HG03280 (cell line): ENCODE measurements at regions not wholly inside any gene's neighbourhood (a gene's known extent, or its start where the extent isn't known, plus 50 kb on each side); places are given as distances from the start of the nearest gene placed in this dataset.

Source experiments
- ATAC-seq: cut with Tn5 transposase; IDR thresholded peaks from one replicate; pipeline ENCODE4 v1.9.1; 2021; ENCODE audit warnings: mild to moderate bottlenecking, moderate library complexity; ENCODE audit not compliant: unreplicated experiment

DNA sequence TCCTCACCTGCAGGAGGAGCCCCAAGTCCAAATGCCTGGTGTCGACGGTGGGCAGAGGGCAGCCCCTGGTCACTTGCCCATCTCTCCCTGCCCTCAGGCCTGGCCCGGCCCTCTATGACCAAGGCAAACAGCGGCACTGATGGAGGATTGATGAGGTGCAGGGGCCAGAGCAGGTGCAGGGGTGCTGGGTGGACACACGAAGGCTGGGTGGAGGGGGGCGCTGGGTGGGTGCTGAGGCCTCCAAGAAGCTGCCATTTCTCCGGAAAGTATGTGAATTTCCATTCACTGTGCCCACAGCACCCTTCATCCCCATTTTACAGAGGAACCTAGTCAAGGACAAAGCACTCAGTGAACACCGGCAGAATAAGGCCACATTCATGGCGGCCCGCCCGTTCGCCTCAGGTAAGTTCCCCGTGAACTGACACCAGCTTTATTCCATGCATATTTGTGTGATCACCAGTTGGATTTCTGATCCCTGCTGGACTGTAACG lies 143.8 kb upstream of the PPP1R26 start:
- ATAC-seq, result no peak

DNA sequence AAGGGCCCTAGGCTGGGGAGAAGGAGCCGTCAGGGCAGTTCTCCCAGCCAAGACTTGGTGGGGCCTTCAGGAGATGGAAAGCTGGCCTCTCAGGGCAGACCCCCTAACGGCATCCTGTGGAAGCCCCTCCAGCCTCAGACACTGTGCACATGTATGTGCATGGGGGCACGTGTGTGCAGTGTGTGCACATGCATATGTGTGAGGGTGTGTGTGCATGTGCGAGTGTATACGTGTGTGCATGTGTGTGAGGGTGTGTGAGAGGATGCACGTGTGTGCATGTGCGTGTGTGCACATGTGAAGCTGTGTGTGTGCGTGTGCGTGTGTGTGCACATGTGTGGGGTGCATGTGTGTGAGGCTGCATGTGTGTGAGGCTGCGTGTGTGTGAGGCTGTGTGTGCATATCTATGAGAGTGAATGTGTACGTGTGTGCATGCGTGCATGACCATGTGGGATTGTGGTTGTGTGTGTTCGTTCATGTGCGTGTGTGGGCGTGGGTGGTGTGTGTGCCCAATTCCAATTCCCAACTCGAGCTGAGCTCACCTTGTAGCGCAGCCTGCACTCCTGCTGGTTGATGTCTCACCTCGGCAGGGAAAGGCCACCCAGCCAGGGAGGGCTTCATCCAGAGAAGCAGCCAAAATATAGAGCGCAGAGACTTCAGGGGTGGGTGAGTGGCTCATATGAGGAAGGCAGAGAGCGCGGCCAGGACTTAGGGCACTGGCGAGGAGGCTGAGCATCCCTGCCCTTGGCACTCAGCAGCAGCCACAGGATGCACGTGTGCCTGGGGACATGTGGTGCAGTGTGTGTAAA lies 142.7 kb upstream of the PPP1R26 start:
- no peak for ATAC-seq

DNA sequence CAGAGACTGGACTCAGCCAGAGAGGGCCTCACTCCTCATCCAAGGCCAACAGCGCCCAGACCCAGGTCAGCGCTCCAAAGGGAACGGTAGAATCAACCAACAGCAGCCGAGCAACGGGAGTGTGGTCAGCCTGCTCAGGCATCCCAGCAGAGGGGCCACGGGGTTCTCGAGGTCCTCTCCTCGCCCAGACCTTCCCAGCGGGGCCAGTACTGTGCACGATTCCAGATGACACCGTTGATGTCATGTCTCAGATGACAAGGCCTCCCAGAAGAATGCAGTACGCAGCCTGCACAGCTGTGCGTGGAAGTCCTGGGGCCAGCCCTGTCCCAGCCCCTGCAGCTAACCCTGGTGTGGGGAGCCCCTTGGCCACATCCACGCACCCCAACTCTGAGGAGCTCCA lies 141.0 kb upstream of the PPP1R26 start:
- no peak for ATAC-seq

DNA sequence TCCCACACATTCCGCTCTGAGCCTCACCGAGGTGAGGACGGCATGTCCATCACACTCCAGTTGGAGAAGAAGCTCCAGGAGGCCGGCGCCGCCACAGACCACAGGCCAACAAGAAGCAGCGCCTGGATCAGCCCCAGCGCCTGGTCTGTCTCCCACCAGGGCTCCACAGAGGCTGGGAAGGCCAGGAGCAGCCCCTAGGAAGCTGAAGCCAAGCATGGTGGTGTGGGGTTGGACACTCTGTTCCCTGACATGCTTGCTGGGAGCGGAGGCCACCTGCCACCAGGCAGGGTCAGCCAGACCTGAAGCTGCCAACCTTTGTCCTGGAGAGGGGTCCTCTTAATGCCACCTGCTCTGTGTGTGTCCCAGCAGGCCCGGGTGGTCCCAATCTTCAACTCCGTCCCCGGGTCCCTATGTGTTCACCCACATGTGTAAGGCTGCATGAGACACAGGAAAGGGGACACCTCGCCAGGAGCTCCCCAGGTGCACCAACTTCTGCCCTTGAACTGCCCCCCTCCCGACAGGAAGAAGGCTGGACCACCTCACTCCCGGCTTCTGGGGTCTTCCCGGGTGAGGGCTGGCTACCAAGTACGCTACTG lies 140.1 kb upstream of the PPP1R26 start:
- ATAC-seq, result no peak

DNA sequence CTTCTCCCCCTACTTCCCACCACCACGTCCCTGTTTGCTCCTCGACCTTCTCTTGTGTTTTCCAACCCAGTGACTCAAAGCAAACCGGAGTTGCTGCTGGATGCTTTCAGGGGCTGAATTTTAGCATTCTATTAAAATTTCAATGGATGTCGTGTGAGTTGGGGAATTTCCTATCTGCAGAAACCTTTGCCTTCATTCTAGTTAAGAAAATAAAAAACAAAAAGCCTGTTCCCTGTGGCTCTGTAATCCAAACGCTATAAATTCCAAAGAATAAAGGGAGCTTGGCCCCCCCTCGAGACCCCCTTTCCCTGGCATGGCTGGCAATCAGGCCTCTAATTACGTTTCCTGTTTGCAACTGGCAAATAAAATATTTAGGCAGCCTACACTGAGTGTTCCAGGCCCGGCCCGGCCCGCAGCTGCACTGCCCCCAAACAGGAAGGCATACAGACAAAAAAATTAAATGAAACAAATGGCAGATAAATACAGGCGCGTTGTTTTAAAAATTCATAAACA lies 139.4 kb upstream of the PPP1R26 start:
- ATAC-seq, result no peak

DNA sequence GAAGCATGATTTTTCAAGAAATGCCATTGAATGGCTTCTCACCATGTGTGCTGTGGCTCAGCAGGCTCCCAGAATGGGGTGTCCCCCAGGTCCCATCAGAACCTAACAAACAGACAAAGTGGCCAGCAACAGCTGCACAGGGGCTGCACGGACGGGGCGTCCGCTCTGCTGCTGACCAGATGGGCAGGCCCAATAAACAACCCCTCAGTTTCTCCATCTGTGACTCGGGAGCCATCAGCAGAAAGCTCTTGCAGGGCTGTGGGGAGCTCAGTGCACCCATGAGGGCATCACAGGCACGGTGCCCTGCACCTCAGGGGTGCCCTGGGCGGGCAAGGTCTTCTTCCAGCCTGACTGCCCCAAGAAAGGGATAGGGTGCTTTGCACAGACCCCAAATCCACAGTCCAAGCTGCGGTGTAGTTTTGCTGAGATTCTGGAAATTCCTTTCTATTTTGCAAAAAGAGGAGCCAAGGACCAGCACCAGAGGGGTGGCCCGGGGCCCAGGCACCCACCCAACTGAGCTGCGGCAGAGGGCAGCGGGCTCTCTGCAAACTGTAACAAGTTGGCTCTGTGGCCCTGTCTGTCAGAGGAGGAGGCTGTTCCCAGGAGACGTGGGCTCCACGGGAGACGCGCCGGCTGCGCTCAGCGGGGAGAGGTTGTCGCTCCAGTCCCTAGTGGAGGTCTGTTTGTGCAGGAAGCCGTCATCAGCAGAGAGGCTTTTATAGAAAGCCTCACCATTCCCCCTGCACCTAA lies 138.7 kb upstream of the PPP1R26 start:
- ATAC-seq, result no peak

DNA sequence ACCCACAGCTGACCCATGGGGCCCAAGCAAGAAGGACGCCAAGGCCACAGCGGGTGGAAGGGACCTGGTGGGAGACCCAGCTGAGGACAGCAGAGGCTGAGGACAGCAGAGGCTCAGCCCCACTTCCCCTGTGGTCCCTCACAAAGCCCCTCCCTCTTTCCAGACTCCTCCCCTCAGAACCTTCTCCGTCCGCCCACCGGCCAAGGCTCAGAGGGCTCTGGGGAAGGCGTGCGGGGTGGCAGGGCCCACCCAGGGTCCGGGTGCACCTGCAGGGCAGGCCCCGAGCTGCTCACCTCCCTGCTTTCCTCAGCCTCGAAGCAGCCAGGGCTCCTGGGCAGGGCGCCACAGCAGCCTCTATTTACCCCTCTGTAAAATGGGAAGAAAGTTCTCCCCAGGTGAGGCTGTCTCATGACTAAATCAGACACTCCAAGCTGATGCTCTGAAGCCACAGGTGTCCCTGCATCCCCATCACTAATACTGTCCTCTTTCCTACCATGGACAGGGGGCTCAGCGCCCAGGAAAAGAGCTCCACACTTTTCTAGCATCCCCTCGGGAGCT lies 137.9 kb upstream of the PPP1R26 start:
- ATAC-seq, result no peak

DNA sequence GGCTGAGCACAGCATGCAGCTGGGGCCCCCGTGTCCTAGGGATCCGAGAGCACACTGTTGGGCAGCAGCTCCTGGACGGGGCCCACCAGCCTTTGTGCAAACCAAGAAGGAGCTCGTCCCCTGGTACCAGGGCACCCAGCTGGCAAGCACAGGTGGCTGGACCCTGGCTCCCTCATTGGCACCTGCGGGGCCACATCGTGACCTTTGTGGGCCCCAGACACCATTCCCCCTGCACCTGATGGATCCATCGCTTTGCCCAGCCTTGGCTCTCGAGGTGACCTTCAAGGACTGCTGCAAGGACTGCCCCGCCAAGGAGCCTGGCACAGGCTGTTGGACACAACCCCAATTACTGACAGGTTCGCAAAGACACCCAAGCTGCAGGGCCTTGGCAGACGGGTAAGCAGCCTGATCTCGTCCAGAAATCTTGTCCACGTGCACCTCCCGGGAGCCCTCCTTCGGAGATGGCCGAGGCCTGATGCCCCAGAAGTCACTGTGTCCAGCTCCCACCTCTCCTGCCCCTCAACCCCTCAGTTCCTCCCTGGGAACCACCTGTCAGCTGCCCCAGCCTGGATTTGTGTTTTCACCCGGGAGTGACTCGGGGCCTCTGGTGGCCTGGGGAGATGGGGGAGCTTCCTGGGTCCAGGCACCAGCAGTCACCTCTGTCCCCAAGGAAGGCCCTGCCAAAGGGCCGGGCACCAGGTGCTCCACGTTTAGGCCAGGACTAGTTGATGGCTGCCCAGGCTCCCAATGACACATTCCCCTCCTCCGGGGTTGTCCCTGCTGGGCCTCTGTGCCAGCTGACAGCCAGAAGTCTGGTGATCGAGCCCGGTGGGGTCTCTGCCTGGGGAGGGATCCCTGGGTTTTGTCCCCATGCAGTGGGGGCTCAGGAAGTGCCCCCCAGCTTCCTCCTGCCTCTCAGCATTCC lies 137.1 kb upstream of the PPP1R26 start:
- ATAC-seq, result no peak

DNA sequence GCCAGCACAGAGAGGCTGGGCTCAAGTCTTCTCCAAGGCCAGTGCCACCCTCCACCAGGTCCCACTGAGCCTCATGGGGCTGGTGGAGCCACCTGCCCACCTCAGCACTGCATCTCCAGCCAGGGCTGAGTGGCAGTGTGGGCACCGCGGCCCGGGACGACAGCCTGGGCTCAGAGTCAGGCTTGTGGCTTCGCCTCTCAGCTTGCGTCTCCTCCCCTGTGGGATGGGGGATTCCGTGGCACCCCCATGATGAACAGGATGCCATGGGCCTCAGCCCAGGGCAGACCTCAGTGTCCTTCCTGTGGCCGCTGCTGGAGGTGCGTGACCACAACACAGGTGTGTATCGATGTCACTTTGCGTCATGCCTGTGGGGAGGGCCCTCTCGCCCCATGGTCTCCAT lies 136.4 kb upstream of the PPP1R26 start:
- no peak for ATAC-seq

DNA sequence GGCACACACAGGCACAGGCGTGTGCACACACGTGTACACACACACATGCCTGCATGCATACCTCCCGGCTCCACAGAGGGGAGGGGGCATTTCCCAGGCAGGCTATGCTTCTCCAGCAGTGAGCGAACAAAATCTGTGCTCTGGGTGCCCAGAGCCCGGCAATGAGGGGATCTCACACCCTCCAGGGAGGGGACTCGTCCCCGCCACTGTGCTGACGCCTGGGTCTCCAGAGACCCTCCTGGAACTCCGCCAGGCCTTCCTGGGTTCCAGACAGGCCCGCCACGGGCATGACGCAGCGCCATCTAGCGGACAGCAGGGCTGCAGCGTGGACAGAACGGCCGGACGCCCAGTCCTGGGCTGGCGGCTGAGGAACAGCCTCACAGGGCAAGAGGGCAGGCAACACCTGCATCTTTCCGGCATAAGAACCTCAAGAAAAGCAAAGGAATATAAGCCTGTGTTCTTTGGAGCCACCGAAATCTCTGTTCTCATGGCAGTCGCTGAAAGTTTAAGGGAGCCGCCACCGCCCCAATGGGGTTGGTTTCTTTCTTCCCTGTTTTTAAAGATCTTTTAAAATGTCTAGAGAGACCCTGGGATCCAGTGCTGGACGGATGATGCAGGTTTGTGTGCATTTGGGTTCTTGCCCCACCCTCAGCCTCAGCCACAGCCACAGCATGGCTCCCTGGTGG lies 135.6 kb upstream of the PPP1R26 start:
- ATAC-seq, result no peak

DNA sequence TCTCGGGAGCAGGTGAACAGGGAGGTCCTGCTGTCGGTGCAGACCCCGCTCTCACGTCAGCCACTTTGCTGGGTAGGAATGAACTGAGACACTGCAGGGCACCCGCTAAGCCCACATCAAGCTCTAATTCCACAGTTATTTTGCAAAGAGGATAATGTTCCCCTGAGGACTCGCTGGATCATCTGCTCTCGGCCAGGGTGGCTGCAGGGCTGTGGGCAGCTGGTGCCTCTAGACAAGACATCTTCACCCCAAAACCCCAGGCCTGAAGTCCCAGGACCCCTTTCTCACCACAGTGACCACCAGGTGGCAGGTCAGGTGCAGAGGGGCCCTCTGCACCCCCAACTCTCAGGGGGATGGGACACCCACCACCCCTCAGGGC lies 135.1 kb upstream of the PPP1R26 start:
- no peak for ATAC-seq

DNA sequence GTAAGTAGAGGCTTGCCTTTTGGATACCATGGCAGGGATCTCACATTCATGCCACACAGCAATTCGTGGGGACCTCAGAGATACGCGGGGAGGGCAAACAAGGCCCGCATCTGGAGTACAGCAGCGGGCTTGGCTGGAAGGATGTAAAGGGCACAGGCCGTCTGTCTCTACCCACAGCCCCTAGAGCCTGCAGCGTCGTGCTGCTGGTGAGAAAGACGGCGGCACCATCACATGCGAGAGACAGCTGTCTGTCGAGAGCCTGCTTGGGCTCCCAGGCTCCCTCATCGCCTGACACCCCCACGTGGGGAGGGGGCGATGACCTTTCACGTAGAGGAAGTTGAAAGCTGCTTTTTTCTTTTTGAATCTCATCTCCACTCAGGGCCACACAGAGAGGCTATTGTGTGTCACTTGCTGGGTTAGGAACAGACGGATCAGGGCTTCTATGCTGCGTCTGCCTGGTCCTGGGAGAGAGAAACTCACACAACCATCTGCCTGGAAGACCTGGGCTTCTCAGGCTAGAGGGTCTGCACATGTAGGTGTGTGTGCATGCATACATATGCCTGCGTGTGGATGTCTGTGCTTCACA lies 134.6 kb upstream of the PPP1R26 start:
- ATAC-seq, result no peak

DNA sequence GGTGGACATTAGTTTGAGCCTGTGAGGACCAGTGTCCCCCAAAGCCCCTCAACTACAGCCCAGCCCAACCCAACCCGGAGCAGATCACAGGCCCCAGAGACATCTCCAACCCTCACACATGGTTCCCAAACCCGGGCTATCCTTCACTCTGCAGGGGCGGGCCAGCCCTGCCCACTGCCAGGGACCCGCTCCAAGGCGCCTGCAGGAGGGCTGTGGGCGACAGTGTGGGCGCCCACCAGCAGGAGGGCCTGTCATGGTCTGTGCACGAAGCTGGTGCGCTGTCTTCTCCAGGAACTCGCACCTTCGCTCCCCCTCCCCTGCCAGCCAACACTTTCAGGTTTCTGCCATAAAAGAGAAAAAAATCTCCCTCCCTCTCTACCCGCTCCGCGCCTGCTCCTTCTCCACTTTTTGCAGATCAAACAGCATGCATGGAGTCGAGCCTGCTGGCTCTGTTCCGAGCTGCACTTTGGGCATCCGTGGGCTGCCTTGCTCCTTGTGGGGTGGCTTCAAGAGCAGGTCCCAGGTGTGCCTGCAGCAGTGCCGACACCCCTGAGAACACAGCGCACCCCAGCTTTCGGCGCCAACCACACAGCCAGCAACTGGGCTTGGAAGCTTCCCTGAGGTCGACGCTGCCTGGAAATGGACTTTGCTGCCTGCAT lies 133.7 kb upstream of the PPP1R26 start:
- ATAC-seq, result no peak

DNA sequence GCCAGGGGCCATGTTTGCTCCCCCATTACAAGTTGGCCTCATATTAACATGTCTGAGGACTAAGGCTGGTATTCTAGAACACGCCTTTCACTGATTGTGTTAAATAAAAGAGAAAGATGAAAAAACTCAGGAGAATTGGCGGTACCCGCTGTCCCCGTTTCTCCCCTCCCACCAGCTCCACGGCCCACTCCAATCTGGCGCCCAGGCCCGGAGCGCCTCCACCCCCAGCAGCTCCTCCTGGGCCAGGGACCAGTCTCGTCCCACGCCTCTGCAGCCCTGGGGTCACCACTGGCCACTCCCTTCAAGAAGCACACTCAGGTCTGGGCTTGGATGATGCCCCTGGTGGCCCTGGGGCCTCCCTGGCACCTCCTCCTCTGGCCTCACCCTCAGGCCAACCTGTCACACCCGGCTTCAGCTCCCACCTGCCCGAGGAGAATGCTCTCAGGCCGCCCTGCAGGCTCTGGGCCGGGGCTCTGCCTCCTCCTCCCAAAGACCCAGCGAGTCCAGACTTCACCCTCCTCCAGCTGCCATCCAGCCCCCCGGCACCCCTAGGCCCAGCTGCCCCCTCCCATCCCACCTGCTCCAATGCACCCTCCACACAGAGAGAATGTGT lies 133.0 kb upstream of the PPP1R26 start:
- ATAC-seq, result no peak

DNA sequence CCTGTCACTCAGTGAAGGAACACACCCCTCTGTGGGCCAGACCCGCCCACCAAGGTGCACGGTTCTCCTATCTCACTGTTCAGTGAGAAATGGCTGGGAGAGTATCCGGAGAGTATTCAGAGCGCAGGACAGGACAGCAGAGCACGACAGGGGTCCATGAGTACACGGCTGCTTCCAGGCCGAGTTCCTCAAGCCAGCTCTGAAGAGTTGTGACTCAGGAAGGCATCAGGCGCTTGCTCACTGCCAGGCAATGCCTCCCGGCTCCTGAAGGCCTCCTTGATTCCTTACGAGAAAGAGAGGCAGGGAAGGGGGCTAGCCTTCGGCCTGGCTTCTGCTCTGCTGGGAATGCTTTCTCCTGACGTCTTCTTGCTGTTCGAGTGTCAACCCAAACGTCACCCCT lies 132.1 kb upstream of the PPP1R26 start:
- ATAC-seq, result no peak

DNA sequence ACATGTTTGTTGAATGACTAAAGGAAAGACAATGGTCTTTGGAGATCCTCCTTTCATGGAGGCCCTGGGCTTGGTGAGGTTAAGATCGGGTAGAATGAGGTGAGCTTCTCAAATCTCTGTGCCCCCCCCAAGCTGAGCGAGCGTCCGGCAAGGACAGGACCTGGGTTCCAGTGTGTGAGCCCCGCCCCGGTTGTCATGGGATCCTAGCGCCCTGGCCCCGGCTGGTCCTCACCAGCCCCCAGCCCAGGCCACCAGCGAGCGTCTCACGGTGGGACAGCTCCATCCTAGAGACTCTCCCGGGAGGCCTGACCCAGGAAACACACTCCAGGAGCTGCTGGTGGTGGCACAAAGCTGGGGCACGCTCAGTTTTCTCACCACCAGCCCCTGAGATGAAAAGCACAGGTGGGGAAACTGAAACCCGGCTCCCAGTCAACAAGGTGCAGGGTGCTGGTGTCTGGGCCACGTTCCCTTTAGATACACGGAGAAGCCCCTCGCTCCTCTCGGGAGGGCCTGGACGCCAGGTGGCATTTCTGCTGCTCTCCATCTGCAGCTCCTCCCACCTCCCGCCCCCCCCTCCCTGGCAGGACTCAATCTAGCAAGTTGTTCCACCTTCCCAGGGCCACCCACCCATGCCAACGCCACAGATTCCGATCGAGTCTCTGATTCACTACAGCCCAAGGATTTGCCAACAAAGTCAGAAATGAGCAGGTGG lies 131.3 kb upstream of the PPP1R26 start:
- ATAC-seq, result no peak

DNA sequence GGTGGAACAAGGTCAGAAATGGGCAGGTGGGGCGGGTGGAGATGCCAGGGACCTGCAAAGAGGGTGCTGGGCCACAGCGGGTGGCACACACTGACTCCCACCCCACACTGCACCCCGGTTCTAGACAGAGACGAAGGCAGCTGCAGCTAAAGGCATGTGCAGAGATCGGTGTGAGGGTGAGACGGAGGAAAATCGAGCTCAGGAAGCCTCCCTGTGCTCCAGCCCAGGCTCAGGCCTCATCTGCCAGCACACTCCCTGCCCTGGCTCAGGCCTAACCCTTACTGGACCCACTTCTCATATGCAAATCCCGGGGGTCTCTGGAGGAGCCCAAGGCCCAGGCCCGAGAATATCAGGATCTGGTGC lies 130.8 kb upstream of the PPP1R26 start:
- no peak for ATAC-seq
